Coronary artery (tissue), 2 donors: ENCODE measurements at regions not wholly inside any gene's neighbourhood (a gene's known extent, or its start where the extent isn't known, plus 50 kb on each side); places are given as distances from the start of the nearest gene placed in this dataset.
"Not testable (repeated sequence)": the region's sequence is repeated elsewhere in the genome, so short reads cannot be mapped to it uniquely, and the experiment has no call there.

Experiments used
- DNase-seq: peaks from one replicate; pipeline ENCODE4 v3.0.0-alpha.2; 2017; ENCODE audit warnings: low spot score
- H3K27ac ChIP-seq, 2 donors: fragments of 200-600 bp; sonication (generic); one replicate each; pipeline ENCODE4 v1.5.1; 2016 to 2019
- H3K4me3 ChIP-seq: fragments of 200-600 bp; sonication (generic); 2 replicates; pipeline ENCODE4 v1.5.1; 2016; ENCODE audit warnings: mild to moderate bottlenecking, moderate library complexity
- TF ChIP-seq, protein P1 (sequence below): fragments of 200-600 bp; sonication (generic); IDR thresholded peaks from one replicate; pipeline ENCODE4 v1.5.1; 2019; ENCODE audit warnings: antibody characterized with exemption

GRCh38 chr1:157460381-157460780, 91.9 kb downstream of the FCRL5 start:
- Histone ChIP-seq H3K4me3 (no peak overlapping the region), H3K27ac (no peak overlapping the region)
- TF ChIP-seq, protein P1, sequence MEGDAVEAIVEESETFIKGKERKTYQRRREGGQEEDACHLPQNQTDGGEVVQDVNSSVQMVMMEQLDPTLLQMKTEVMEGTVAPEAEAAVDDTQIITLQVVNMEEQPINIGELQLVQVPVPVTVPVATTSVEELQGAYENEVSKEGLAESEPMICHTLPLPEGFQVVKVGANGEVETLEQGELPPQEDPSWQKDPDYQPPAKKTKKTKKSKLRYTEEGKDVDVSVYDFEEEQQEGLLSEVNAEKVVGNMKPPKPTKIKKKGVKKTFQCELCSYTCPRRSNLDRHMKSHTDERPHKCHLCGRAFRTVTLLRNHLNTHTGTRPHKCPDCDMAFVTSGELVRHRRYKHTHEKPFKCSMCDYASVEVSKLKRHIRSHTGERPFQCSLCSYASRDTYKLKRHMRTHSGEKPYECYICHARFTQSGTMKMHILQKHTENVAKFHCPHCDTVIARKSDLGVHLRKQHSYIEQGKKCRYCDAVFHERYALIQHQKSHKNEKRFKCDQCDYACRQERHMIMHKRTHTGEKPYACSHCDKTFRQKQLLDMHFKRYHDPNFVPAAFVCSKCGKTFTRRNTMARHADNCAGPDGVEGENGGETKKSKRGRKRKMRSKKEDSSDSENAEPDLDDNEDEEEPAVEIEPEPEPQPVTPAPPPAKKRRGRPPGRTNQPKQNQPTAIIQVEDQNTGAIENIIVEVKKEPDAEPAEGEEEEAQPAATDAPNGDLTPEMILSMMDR, result no peak
- DNase-seq, result no peak

DNA sequence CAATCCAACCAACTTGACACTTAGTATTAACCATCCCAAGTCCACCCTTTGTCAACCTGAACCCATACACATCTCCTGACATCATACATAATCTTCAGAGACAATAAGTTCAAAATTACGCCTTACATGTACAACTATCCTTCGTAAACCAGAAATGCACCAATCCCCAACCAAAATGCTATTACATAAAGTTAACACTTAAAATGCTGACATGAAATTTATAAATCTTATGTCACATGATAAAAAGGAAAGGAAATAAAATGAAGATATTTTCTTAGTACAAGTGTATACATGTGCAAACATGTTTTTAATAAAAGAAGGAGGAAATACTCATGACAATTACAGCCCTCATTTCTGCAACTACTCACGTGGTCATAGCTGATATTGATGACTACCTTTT, 95.0 kb downstream of the FCRL5 start:
- Histone ChIP-seq H3K27ac (no peak overlapping the region), H3K4me3 (no peak overlapping the region)
- TF ChIP-seq, protein P1, result no peak
- DNase-seq, result no peak

- TF ChIP-seq, protein P1, result no peak
Observed at GRCh38 chr1:157455318-157455717, 97.0 kb downstream of the FCRL5 start.

DNA sequence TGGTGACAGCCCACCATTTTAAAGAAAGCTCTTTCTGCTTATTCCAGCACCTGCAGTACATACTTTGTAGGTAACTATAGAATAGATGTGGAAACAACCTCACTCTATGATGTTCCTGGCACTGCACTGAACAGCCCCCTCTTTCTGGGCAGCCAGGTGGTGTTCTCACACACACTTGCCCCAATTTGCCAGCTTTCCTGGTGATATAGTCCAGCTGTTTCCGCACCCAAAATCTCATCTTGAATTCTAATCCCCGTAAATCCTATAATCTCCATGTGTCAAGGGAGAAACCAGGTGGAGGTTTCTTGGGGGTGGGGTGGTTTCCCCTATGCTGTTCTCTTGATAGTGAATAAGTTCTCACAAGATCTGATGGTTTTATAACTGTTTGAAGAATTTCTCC, 102.2 kb downstream of the FCRL5 start:
- TF ChIP-seq, protein P1, result no peak
- Histone ChIP-seq H3K4me3 (no peak overlapping the region), H3K27ac (no peak overlapping the region)
- no peak for DNase-seq

More at GRCh38 chr1:157455318-157455717, 97.0 kb downstream of the FCRL5 start:
- no peak for DNase-seq
- H3K27ac ChIP-seq, result no peak overlapping the region
- H3K4me3 ChIP-seq, result no peak overlapping the region

DNA sequence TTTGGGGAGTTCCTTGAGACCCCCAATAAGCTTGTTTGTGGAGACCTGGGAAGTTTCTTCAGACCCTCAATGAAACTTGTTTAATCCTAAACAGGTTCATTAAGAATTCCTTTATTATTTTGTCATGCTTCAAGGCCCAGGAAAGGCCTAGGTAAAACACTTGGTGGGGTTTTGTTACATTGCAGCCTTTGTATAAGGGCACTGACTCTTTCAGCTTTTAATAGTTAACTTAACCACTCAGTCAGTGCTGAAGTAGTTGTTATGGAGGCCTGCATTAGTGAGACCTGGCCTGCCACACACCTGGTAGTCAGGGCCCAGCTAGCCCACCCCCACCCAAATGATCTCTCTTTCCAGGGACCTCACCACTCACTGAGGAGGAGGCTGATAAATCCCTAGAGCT, 103.7 kb downstream of the FCRL5 start:
- no peak for DNase-seq
- TF ChIP-seq, protein P1, result no peak
- no peak overlapping the region for H3K4me3 ChIP-seq
- no peak overlapping the region for H3K27ac ChIP-seq

DNA sequence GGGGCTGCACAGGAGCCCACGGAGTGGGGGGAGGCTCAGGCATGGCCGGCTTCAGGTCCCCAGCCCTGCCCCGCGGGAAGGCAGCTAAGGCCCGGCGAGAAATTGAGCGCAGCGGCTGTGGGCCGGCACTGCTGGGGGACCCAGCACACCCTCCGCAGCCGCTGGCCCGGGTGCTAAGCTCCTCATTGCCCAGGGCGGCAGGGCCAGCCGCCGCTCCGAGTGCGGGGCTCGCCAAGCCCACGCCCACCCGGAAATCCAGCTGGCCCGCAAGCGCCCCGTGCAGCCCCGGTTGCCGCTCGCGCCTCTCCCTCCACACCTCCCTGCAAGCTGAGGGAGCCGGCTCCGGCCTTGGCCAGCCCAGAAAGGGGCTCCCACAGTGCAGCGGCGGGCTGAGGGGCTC, 106.0 kb downstream of the FCRL5 start:
- not testable (repeated sequence) for H3K4me3 ChIP-seq, H3K27ac ChIP-seq, DNase-seq

DNA sequence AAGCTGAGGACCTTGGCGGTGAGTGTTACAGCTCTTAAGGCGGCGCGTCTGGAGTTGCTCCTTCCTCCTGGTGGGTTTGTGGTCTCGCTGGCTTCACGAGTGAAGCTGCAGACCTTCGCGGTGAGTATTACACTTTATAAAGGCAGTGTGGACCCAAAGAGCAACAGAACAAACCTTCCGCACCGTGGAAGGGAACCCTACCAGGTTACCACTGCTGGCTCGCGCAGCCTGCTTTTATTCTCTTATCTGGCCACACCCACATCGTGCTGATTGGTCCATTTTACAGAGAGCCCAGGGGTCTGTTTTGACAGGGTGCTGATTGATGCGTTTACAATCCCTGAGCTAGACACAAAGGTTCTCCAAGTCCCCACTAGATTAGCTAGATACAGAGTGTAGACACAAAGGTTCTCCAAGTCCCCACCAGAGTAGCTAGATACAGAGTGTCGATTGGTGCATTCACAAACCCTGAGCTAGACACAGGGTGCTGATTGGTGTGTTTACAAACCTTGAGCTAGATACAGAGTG, 106.6 kb downstream of the FCRL5 start:
- not testable (repeated sequence) for DNase-seq, H3K27ac ChIP-seq, H3K4me3 ChIP-seq

DNA sequence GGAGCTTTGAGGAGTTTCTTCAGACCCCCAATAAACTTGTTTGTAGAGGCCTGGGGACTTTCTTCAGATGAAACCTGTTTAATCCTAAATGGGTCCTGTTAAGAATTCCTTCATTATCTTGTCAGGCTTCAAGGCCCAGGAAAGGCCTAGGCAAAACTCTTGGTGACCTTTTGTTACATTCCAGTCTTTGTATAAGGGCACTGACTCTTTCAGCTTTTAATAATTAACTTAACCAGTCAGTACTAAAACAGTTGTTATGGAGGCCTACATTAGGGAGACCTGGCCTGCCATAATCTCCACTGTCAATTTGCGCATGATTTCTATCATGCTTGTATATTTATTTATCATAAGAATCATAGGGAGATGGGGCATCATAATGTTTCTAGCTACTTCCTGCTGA, 110.2 kb downstream of the FCRL5 start:
- H3K27ac ChIP-seq, result no peak overlapping the region
- H3K4me3 ChIP-seq, result no peak overlapping the region
- DNase-seq, result no peak
- TF ChIP-seq, protein P1, result no peak
